Karpas-422 (cell line): ENCODE measurements at regions not wholly inside any gene's neighbourhood (a gene's known extent, or its start where the extent isn't known, plus 50 kb on each side); places are given as distances from the start of the nearest gene placed in this dataset.

Experiments used
- DNase-seq: peaks from one replicate; pipeline ENCODE4 v3.0.0-alpha.2; 2015
- H2AFZ ChIP-seq: fragments of 200-600 bp; sonication (generic); 2 replicates; pipeline ENCODE4 v1.6.1; 2014; ENCODE audit warnings: antibody characterized with exemption, low read length, mixed read lengths
- H3K27ac ChIP-seq: fragments of 200-600 bp; sonication (generic); 2 replicates; pipeline ENCODE4 v1.5.1; 2014; ENCODE audit warnings: mild to moderate bottlenecking, low read length, moderate library complexity
- H3K27me3 ChIP-seq: fragments of 200-600 bp; sonication (generic); 2 replicates; pipeline ENCODE4 v1.6.1; 2014; ENCODE audit warnings: low read length, mixed read lengths
- H3K36me3 ChIP-seq: fragments of 200-600 bp; sonication (generic); 2 replicates; pipeline ENCODE4 v1.6.1; 2014; ENCODE audit warnings: low read length, mixed read lengths; ENCODE audit not compliant: insufficient read depth
- H3K4me1 ChIP-seq: fragments of 200-600 bp; sonication (generic); 2 replicates; pipeline ENCODE4 v1.6.1; 2014; ENCODE audit warnings: mild to moderate bottlenecking, low read length, mixed read lengths
- H3K4me2 ChIP-seq: fragments of 200-600 bp; sonication (generic); 2 replicates; pipeline ENCODE4 v1.6.1; 2014; ENCODE audit warnings: low read length, low read depth, mild to moderate bottlenecking; ENCODE audit not compliant: poor library complexity, severe bottlenecking
- H3K4me3 ChIP-seq: fragments of 200-600 bp; sonication (generic); 2 replicates; pipeline ENCODE4 v1.5.1; 2014; ENCODE audit warnings: mild to moderate bottlenecking, antibody characterized with exemption, low read length, mixed read lengths
- H3K79me2 ChIP-seq: fragments of 200-600 bp; sonication (generic); 2 replicates; pipeline ENCODE4 v1.6.1; 2014; ENCODE audit warnings: mild to moderate bottlenecking, low read length, mixed read lengths
- H3K9ac ChIP-seq: fragments of 200-600 bp; sonication (generic); 2 replicates; pipeline ENCODE4 v1.6.0; 2014; ENCODE audit warnings: low read length
- H3K9me2 ChIP-seq: fragments of 200-600 bp; sonication (generic), shearing (Covaris generic); replicated peaks from 2 replicates; pipeline ENCODE4 v1.6.0; 2014; ENCODE audit warnings: mild to moderate bottlenecking, low read length, moderate library complexity; ENCODE audit not compliant: insufficient read depth
- H3K9me3 ChIP-seq: fragments of 300-700, 200-600 bp; sonication (generic); 2 replicates; pipeline ENCODE4 v1.6.1; 2014; ENCODE audit warnings: low read length, mixed read lengths
- H4K20me1 ChIP-seq: fragments of 200-600 bp; sonication (generic); 2 replicates; pipeline ENCODE4 v1.6.1; 2014; ENCODE audit warnings: mild to moderate bottlenecking, antibody characterized with exemption, low read length, low read depth; ENCODE audit not compliant: insufficient read depth

GRCh38 chr2:145157741-145158591 is 638.0 kb upstream of the ZEB2 start:
- no peaks in the 10 kb centered on the region for H3K79me2 ChIP-seq
- H3K9me2 ChIP-seq, result no peaks in the 10 kb centered on the region; the same call in 1 of the 2 replicates
- no peak overlapping the region for H3K4me2 ChIP-seq
- H3K4me1 ChIP-seq, result no peaks in the 10 kb centered on the region
- no peaks in the 10 kb centered on the region for H4K20me1 ChIP-seq
- H3K9ac ChIP-seq, result no peak overlapping the region
- no peaks in the 10 kb centered on the region for H3K9me3 ChIP-seq
- H3K4me3 ChIP-seq, result no peak overlapping the region
- H2AFZ ChIP-seq, result no peak overlapping the region
- H3K27ac ChIP-seq, result no peak overlapping the region
- no peaks in the 10 kb centered on the region for H3K36me3 ChIP-seq
- DNase-seq, result no peak
- H3K27me3 ChIP-seq, result no peaks in the 10 kb centered on the region

- Histone ChIP-seq H3K9me3 (no peaks in the 10 kb centered on the region), H3K9ac (no peak overlapping the region), H3K36me3 (no peaks in the 10 kb centered on the region), H3K4me2 (no peak overlapping the region), H3K27me3 (no peaks in the 10 kb centered on the region), H4K20me1 (no peaks in the 10 kb centered on the region), H3K4me3 (no peak overlapping the region), H3K27ac (no peak overlapping the region), H2AFZ (no peak overlapping the region), H3K9me2 (no peaks in the 10 kb centered on the region; the same call in 1 of the 2 replicates), H3K79me2 (no peaks in the 10 kb centered on the region), H3K4me1 (no peaks in the 10 kb centered on the region)
- no peak for DNase-seq
Observed at GRCh38 chr2:145157036-145157675, 637.2 kb upstream of the ZEB2 start.

GRCh38 chr2:145156199-145156598 is 636.3 kb upstream of the ZEB2 start:
- H3K9me3 ChIP-seq, result no peaks in the 10 kb centered on the region
- no peak overlapping the region for H2AFZ ChIP-seq
- H3K27me3 ChIP-seq, result no peaks in the 10 kb centered on the region
- no peak overlapping the region for H3K4me2 ChIP-seq
- no peaks in the 10 kb centered on the region; the same call in 1 of the 2 replicates for H3K9me2 ChIP-seq
- H3K4me1 ChIP-seq, result no peaks in the 10 kb centered on the region
- no peak for DNase-seq
- no peaks in the 10 kb centered on the region for H3K79me2 ChIP-seq
- no peaks in the 10 kb centered on the region for H4K20me1 ChIP-seq
- H3K27ac ChIP-seq, result no peak overlapping the region
- H3K9ac ChIP-seq, result no peak overlapping the region
- no peak overlapping the region for H3K4me3 ChIP-seq
- no peaks in the 10 kb centered on the region for H3K36me3 ChIP-seq

- Histone ChIP-seq H3K36me3 (no peaks in the 10 kb centered on the region), H3K9me3 (no peaks in the 10 kb centered on the region), H3K27ac (no peak overlapping the region), H3K4me1 (no peaks in the 10 kb centered on the region), H3K79me2 (no peaks in the 10 kb centered on the region), H3K9ac (no peak overlapping the region), H3K9me2 (no peaks in the 10 kb centered on the region; the same call in 1 of the 2 replicates), H3K4me3 (no peak overlapping the region), H4K20me1 (no peaks in the 10 kb centered on the region), H3K27me3 (no peaks in the 10 kb centered on the region), H2AFZ (no peak overlapping the region), H3K4me2 (no peak overlapping the region)
- no peak for DNase-seq
Observed at GRCh38 chr2:145155196-145155595, 635.3 kb upstream of the ZEB2 start.

- Histone ChIP-seq H3K79me2 (no peaks in the 10 kb centered on the region), H4K20me1 (no peaks in the 10 kb centered on the region), H3K9me3 (no peaks in the 10 kb centered on the region), H3K9me2 (no peaks in the 10 kb centered on the region; the same call in 1 of the 2 replicates), H3K4me3 (no peak overlapping the region), H3K27ac (no peak overlapping the region), H3K9ac (no peak overlapping the region), H3K36me3 (no peaks in the 10 kb centered on the region), H2AFZ (no peak overlapping the region), H3K4me2 (no peak overlapping the region), H3K27me3 (no peaks in the 10 kb centered on the region), H3K4me1 (no peaks in the 10 kb centered on the region)
- DNase-seq, result no peak
Observed at GRCh38 chr2:145154731-145155130, 634.8 kb upstream of the ZEB2 start.

- Histone ChIP-seq H3K9ac (no peak overlapping the region), H3K27me3 (no peaks in the 10 kb centered on the region), H3K36me3 (no peaks in the 10 kb centered on the region), H2AFZ (no peak overlapping the region), H3K27ac (no peak overlapping the region), H3K4me1 (no peaks in the 10 kb centered on the region), H3K9me3 (no peaks in the 10 kb centered on the region), H3K9me2 (no peaks in the 10 kb centered on the region), H3K4me2 (no peak overlapping the region), H4K20me1 (no peaks in the 10 kb centered on the region), H3K79me2 (no peaks in the 10 kb centered on the region), H3K4me3 (no peak overlapping the region)
- DNase-seq, result no peak
Observed at GRCh38 chr2:145146691-145147090, 626.8 kb upstream of the ZEB2 start.

GRCh38 chr2:145144131-145144728 is 624.3 kb upstream of the ZEB2 start:
- H3K9ac ChIP-seq, result no peak overlapping the region
- H2AFZ ChIP-seq, result no peak overlapping the region
- H3K4me2 ChIP-seq, result no peak overlapping the region

GRCh38 chr2:145141981-145142380 is 622.1 kb upstream of the ZEB2 start:
- no peaks in the 10 kb centered on the region for H3K4me1 ChIP-seq
- H3K9ac ChIP-seq, result no peak overlapping the region
- H3K27ac ChIP-seq, result no peak overlapping the region
- no peak for DNase-seq
- H2AFZ ChIP-seq, result no peak overlapping the region
- no peaks in the 10 kb centered on the region for H3K9me2 ChIP-seq
- H3K79me2 ChIP-seq, result no peaks in the 10 kb centered on the region
- no peaks in the 10 kb centered on the region for H3K36me3 ChIP-seq
- no peaks in the 10 kb centered on the region for H4K20me1 ChIP-seq
- H3K4me3 ChIP-seq, result no peak overlapping the region
- H3K27me3 ChIP-seq, result no peaks in the 10 kb centered on the region
- H3K9me3 ChIP-seq, result no peaks in the 10 kb centered on the region
- H3K4me2 ChIP-seq, result no peak overlapping the region

More at GRCh38 chr2:145144131-145144728, 624.3 kb upstream of the ZEB2 start:
- Histone ChIP-seq H4K20me1 (no peaks in the 10 kb centered on the region), H3K79me2 (no peaks in the 10 kb centered on the region), H3K4me1 (no peaks in the 10 kb centered on the region), H3K4me3 (no peak overlapping the region), H3K9me2 (no peaks in the 10 kb centered on the region), H3K9me3 (no peaks in the 10 kb centered on the region), H3K36me3 (no peaks in the 10 kb centered on the region), H3K27me3 (no peaks in the 10 kb centered on the region), H3K27ac (no peak overlapping the region)
- no peak for DNase-seq
